HFFc6 (cell line): ENCODE measurements at regions not wholly inside any gene's neighbourhood (a gene's known extent, or its start where the extent isn't known, plus 50 kb on each side); places are given as distances from the start of the nearest gene placed in this dataset.

Experiments
- DNase-seq: peaks from one replicate; pipeline ENCODE4 v3.0.0-alpha.2; 2018
- H3K27ac Mint-ChIP-seq: 2 replicates; pipeline ENCODE4 v1.8.0; 2020; ENCODE audit warnings: mild to moderate bottlenecking, mixed read lengths
- H3K27me3 Mint-ChIP-seq: 2 replicates; pipeline ENCODE4 v1.8.0; 2021; ENCODE audit warnings: mild to moderate bottlenecking, moderate library complexity, mixed read lengths; ENCODE audit not compliant: insufficient read depth
- H3K36me3 Mint-ChIP-seq: 2 replicates; pipeline ENCODE4 v1.8.0; 2021; ENCODE audit warnings: low read depth, mixed read lengths
- H3K4me1 Mint-ChIP-seq: 2 replicates; pipeline ENCODE4 v1.8.0; 2020; ENCODE audit warnings: low read depth, mixed read lengths
- H3K4me3 Mint-ChIP-seq: 2 replicates; pipeline ENCODE4 v1.8.0; 2020; ENCODE audit warnings: mild to moderate bottlenecking, moderate library complexity, mixed read lengths
- H3K9me3 Mint-ChIP-seq: 2 replicates; pipeline ENCODE4 v1.8.0; 2020; ENCODE audit warnings: mild to moderate bottlenecking, mixed read lengths
- TF ChIP-seq, protein P1 (sequence below): fragments of 200-600 bp; sonication (generic); IDR thresholded peaks from 2 replicates; pipeline ENCODE4 v1.5.0; 2021; ENCODE audit warnings: antibody characterized with exemption, mild to moderate bottlenecking

- no peaks in the 10 kb centered on the region for H3K4me1 Mint-ChIP-seq
- DNase-seq, result no peak
- no peaks in the 10 kb centered on the region for H3K36me3 Mint-ChIP-seq
- no peak overlapping the region for H3K4me3 Mint-ChIP-seq
- no peak overlapping the region for H3K27ac Mint-ChIP-seq
- TF ChIP-seq, protein P1, sequence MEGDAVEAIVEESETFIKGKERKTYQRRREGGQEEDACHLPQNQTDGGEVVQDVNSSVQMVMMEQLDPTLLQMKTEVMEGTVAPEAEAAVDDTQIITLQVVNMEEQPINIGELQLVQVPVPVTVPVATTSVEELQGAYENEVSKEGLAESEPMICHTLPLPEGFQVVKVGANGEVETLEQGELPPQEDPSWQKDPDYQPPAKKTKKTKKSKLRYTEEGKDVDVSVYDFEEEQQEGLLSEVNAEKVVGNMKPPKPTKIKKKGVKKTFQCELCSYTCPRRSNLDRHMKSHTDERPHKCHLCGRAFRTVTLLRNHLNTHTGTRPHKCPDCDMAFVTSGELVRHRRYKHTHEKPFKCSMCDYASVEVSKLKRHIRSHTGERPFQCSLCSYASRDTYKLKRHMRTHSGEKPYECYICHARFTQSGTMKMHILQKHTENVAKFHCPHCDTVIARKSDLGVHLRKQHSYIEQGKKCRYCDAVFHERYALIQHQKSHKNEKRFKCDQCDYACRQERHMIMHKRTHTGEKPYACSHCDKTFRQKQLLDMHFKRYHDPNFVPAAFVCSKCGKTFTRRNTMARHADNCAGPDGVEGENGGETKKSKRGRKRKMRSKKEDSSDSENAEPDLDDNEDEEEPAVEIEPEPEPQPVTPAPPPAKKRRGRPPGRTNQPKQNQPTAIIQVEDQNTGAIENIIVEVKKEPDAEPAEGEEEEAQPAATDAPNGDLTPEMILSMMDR, result no peak
- H3K9me3 Mint-ChIP-seq, result peaks cover 17% of the 10 kb centered on the region
- no peaks in the 10 kb centered on the region; the same call in none of the 2 replicates for H3K27me3 Mint-ChIP-seq
These were observed 55.7 kb upstream of the OR5AN1 start for GRCh38 chr11:59302991-59303390.

- H3K36me3 Mint-ChIP-seq, result no peaks in the 10 kb centered on the region
- DNase-seq, result no peak
- TF ChIP-seq, protein P1, result no peak
- peaks cover 7% of the 10 kb centered on the region; the same call in 1 of the 2 replicates for H3K9me3 Mint-ChIP-seq
- H3K27ac Mint-ChIP-seq, result no peak overlapping the region
- H3K4me3 Mint-ChIP-seq, result no peak overlapping the region
- H3K27me3 Mint-ChIP-seq, result peaks cover 2% of the 10 kb centered on the region
- H3K4me1 Mint-ChIP-seq, result no peaks in the 10 kb centered on the region
These were observed 63.3 kb upstream of the OR5AN1 start for GRCh38 chr11:59295435-59295834.

DNA sequence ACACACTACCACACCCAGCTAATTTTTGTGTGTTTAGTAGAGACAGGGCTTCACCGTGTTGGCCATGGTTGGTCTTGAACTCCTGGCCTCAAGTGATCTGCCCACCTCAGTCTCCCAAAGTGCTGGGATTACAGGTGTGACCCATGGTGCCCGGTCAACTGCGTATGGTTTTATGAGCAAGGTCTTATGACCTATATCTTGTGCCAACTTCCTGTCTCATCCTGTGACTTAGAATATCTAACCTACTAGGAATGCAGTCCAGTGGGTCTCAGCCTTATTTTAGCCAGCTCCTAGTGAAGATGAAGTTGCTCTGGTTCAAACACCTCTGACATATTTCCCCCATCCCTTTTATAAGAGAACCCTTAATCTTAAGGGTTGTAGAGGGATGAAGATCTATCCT lies 66.1 kb upstream of the OR5AN1 start:
- no peaks in the 10 kb centered on the region for H3K4me1 Mint-ChIP-seq
- no peak overlapping the region for H3K4me3 Mint-ChIP-seq
- peaks cover 2% of the 10 kb centered on the region; the same call in 1 of the 2 replicates for H3K27me3 Mint-ChIP-seq
- no peak for DNase-seq
- no peak overlapping the region for H3K27ac Mint-ChIP-seq
- TF ChIP-seq, protein P1, result no peak
- no peaks in the 10 kb centered on the region for H3K9me3 Mint-ChIP-seq
- H3K36me3 Mint-ChIP-seq, result no peaks in the 10 kb centered on the region

DNA sequence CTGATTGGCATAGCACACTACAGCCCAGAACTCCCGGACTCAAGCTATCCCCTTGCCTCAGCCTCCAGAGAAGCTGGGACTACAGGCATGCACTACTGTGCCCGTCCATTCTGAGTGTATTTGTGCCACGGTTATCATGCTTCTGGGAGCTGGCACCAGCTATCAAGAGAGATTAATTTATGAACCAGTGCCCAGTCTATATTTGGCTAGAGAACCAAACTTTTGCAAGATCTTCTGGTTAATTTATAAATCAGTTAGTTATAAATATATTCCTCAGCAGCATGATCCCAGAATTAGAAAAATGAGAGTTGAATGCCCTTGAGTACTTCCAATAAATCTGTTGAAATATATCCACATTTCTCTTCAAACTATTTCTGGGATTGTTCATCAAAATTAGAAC lies 67.5 kb upstream of the OR5AN1 start:
- H3K27ac Mint-ChIP-seq, result no peak overlapping the region
- no peaks in the 10 kb centered on the region for H3K4me1 Mint-ChIP-seq
- H3K4me3 Mint-ChIP-seq, result no peak overlapping the region
- peaks cover 2% of the 10 kb centered on the region; the same call in 1 of the 2 replicates for H3K27me3 Mint-ChIP-seq
- no peaks in the 10 kb centered on the region for H3K9me3 Mint-ChIP-seq
- TF ChIP-seq, protein P1, result no peak
- H3K36me3 Mint-ChIP-seq, result no peaks in the 10 kb centered on the region
- DNase-seq, result no peak

DNA sequence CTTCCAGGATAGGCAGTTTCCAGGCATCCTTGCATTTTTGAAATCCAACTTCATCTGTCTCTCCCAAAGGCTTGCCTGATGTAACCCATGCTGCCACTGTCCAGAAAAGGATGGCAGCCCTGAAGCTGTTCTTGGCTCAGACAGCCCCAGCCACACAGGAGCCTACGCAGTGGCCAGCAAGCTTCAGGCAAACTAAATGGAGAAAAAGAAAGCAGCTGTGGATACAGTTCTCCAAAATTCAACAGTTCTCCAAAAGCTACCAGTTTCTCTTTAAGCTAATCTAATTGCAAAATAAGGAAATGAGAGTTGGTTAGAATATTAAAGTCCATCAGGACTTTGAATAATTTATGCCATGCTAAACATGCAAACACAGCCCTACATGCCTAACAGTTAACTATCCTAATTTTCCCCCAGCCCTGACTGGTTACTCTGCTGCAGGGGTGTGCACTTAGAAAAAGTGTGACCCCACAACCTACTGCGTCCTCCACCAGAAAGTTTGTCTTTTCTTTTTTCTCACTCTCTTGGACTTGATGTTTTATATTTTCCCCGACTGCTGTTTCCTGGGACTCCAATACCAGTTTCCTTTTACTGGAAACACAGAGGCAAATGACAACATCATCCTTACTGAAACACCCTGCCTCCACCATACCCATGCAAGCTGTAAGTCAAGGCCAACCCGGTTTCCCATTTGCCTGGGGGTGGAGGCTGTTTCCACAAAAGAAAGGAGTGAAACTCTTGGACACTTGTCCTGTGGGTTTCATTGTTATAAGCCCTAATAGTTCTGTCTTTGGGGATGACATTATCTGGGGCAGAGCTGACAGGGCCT lies 69.1 kb upstream of the OR5AN1 start:
- no peak overlapping the region for H3K27ac Mint-ChIP-seq
- no peaks in the 10 kb centered on the region for H3K36me3 Mint-ChIP-seq
- peaks cover 6% of the 10 kb centered on the region for H3K27me3 Mint-ChIP-seq
- TF ChIP-seq, protein P1, result no peak
- no peaks in the 10 kb centered on the region; the same call in 1 of the 2 replicates for H3K4me1 Mint-ChIP-seq
- H3K4me3 Mint-ChIP-seq, result no peak overlapping the region
- DNase-seq, result no peak
- no peaks in the 10 kb centered on the region for H3K9me3 Mint-ChIP-seq
